Middle frontal gyrus (tissue), 1 donor: ENCODE measurements at regions not wholly inside any gene's neighbourhood (a gene's known extent, or its start where the extent isn't known, plus 50 kb on each side); places are given as distances from the start of the nearest gene placed in this dataset.
"Not testable (repeated sequence)": the region's sequence is repeated elsewhere in the genome, so short reads cannot be mapped to it uniquely, and the experiment has no call there.

Experiments used
- DNase-seq: peaks from one replicate; pipeline ENCODE4 v3.0.0-alpha.2; 2015; ENCODE audit warnings: low spot score; ENCODE audit errors: extremely low spot score

DNA sequence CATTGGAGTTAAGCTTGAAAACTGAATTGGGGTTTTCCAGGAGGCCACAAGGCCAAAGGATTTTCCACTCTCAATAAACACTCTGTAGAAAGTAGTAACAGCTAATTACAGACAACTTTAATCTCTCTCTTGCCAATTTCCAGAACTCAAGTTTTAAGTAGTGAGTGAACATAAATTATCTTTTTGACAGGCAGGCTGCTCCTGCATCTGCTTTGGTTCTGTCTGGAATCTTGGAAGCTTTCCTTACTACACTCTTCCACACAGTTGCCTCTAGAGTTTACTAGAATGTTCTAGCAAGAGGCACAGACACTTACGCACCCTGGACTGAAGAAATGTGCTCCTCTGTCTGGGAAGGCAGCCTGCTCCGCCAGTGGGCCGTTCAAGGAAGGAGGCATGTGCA lies 90.5 kb upstream of the WAC start:
- DNase-seq, result no peak

- no peak for DNase-seq
Observed at GRCh38 chr10:28444031-28444430, 88.9 kb upstream of the WAC start.

DNA sequence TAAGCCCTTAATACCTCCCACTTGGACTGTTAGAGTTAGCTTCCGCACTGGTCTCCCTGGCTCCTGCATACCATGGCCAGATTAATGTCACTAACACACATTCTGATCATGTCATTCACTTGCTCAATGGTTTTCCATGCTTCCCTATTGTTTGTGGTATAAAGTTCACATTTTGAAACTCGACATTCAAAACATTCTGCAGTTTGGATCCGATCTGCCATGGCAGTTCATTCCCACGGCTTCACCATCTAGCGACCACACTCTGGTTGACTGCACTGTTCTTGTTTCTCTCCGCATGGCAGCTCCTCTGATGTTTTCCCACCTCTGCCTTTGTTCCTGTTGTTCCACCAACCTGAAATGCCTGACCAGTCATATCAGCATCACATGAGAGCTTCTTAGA lies 87.4 kb upstream of the WAC start:
- no peak for DNase-seq

DNA sequence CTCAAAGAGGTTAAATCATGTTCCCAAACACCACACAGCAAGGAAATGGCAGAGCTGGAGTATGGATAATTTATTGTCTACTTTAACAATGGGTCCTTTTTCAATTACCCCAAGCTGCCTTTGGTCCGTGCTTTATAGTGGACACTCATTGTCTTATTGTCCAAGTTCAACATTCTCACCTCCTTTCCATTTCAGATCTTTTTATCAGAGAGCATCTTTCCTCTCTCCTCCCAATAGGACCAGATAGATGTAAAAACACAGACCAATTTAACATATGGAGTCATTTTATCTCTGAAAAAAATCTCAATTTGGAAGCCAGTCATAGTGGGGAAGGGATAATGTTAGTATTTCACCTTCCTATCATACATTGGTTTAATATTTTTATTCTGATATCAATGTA lies 83.5 kb upstream of the WAC start:
- DNase-seq, result no peak

GRCh38 chr10:28449926-28450325 lies 83.0 kb upstream of the WAC start:
- no peak for DNase-seq

DNA sequence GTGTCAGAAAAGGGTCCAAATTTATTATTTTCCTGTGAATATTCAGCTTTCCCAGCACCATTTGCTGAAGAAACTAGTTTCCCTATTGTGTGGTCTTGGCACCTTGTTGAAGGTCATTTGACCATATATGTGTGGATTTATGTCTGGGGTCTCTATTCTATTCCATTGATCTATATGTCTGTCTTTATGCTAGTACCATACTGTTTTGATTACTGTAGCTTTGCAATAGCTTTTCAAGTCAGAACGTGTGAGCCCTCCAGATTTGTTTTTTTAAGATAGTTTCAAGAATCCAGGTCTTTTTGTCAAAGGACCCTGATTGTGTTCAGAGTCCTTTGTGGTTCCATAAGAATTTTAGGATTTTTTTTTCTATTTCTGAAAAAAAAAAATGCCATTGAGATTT lies 79.0 kb upstream of the WAC start:
- DNase-seq, result no peak

- no peak for DNase-seq
Observed at GRCh38 chr10:28457110-28457509, 75.8 kb upstream of the WAC start.

GRCh38 chr10:28457873-28458272 lies 75.0 kb upstream of the WAC start:
- not testable (repeated sequence) for DNase-seq

DNA sequence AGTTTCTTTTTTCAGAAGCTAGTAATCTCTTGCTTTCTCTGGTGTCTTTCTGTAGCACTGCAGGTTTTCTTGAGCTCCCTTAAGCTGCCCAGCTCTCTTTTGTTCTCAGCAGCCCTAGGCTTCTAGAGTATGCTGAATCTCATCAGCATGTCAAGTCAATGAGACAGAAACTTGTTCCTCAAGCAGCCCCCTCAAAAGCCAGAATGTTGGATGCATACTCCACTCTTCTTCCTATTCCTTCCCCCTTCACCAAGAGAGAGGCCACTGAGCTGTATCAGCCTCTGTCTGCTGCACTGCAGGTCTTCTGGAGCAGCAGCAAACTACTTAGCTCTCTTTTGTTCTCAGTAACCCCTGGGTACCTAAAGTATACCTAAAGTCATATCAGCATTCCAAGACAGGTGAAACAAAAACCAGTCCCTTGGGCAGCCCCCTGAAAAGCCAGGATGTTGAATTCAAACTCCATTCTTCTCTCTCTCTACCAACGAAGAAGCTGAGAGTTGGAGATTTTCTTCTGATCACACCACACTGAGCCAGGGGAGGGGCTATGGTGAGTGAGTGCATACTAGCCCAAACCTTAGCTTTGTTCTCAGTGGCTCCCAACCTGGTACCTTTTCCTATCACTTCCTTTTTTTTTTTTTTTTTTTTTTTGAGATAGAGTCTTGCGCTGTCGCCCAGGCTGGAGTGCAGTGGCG lies 73.3 kb upstream of the WAC start:
- no peak for DNase-seq

- no peak for DNase-seq
Observed at GRCh38 chr10:28463141-28463540, 69.8 kb upstream of the WAC start.

GRCh38 chr10:28463676-28464395 lies 69.1 kb upstream of the WAC start:
- DNase-seq, result no peak

GRCh38 chr10:28467615-28468014 lies 65.3 kb upstream of the WAC start:
- no peak for DNase-seq

- no peak for DNase-seq
Observed at GRCh38 chr10:28468707-28469483, 64.0 kb upstream of the WAC start.

- DNase-seq, result no peak
Observed at GRCh38 chr10:28470873-28471651, 61.9 kb upstream of the WAC start.

DNA sequence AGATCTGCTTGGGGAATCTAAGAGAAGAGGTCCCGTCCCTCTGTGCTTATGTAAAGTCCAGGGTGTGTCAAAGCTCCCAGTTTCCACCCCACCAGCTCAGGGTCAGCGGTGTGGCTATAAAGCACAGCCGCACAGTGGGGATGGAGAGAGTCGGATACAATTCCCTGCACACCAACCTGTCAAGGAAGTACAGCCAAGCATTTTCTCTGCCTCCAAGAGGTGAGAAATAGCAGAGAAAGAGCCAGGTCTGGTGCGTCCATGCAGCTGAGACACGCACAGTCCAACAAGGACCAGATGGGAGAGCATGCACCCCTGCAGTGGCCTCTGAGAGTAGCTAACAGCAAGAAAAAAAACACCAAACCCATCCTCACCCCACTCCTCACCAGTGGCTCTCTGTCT lies 61.3 kb upstream of the WAC start:
- no peak for DNase-seq

DNA sequence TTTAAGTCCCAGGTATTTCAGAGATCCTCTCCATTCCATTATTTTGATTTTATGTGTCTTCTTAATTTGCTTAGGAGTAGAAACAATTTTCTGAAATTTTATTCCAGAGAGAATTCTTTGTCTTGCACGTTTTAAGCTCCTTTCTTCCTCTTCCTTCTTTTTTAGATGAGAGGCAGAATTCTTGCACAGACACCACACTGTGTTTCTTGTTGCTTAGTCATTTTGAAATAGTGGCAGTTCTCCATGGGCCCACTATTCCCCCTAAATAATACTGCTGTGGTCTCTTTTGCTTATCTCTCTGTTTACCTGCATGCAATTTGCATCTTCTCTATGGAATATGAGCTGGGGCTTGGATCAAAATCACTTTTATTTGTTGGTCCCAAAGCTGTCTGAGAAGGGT lies 54.3 kb upstream of the WAC start:
- no peak for DNase-seq

GRCh38 chr10:28479425-28479865 lies 53.5 kb upstream of the WAC start:
- DNase-seq, result no peak

GRCh38 chr10:28479927-28480627 lies 52.8 kb upstream of the WAC start:
- DNase-seq, result no peak

GRCh38 chr10:28480628-28480965 lies 52.3 kb upstream of the WAC start:
- DNase-seq, result no peak

DNA sequence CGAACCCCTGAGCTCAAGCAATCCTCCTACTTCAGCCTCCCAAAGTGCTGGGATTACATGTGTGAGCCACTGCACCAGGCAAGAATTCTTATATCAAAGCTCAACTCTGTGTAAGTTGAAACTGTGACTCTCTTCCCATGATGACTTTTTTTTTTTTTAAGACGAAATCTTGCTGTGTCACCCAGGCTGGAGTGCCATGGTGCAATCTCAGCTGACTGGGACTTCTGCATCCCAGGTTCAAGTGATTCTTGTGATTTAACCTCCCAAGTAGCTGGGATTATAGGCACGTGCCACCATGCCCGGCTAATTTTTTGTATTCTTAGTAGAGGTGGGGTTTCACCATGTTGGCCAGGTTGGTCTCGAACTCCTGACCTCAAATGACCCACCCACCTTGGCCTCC lies 51.6 kb upstream of the WAC start:
- DNase-seq, result not testable (repeated sequence)

DNA sequence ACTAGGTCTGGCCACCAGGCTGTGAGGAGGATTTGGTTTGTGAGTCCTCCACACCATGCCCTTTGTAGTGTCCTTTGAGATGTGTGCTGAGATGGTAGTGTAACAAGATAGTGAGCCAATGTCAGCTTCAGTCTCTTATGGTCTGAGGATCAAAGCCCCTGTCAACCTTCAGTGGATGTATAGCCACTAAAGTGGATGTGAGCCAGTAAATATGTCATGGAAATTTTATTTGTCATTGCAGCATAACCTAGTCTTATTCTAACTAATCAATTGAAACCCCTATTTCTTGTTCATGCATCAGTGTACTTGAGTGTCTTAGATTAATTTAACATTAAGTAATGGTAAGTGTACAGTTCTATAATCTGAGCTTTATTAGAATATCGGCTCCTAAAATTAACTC lies 51.0 kb upstream of the WAC start:
- DNase-seq, result no peak
